Neural cell (in vitro differentiated cells): ENCODE measurements at regions not wholly inside any gene's neighbourhood (a gene's known extent, or its start where the extent isn't known, plus 50 kb on each side); places are given as distances from the start of the nearest gene placed in this dataset.
A peak's percentile ranks its signal among the peaks of the same experiment; 100 is the strongest.

Experiments used
- H2AFZ ChIP-seq: fragments of 200-600, 300-800 bp; sonication (generic), shearing (Covaris generic); 2 replicates; pipeline ENCODE4 v1.6.0; 2014; ENCODE audit warnings: low read depth, mild to moderate bottlenecking, antibody characterized with exemption, low read length, moderate library complexity
- H3F3A ChIP-seq: fragments of 200-600 bp; shearing (Covaris generic); 2 replicates; pipeline ENCODE4 v1.6.1; 2016; ENCODE audit warnings: mild to moderate bottlenecking, moderate library complexity, mixed read lengths, antibody characterized with exemption, low read length; ENCODE audit not compliant: insufficient read depth, poor library complexity, severe bottlenecking
- H3K27ac ChIP-seq: fragments of 200-600, 300-800 bp; sonication (generic), shearing (Covaris generic); 2 replicates; pipeline ENCODE4 v1.5.1; 2014; ENCODE audit warnings: mild to moderate bottlenecking, low read length, moderate library complexity
- H3K27me3 ChIP-seq: fragments of 300-800, 200-600 bp; sonication (generic), shearing (Covaris generic); 2 replicates; pipeline ENCODE4 v1.6.0; 2014; ENCODE audit warnings: mild to moderate bottlenecking, low read depth, low read length, moderate library complexity; ENCODE audit not compliant: insufficient read depth
- H3K36me3 ChIP-seq: fragments of 300-800, 200-600 bp; sonication (generic), shearing (Covaris generic); 2 replicates; pipeline ENCODE4 v1.5.1; 2014; ENCODE audit warnings: mild to moderate bottlenecking, antibody characterized with exemption, low read length, moderate library complexity; ENCODE audit not compliant: insufficient read depth
- H3K4me2 ChIP-seq: fragments of 300-800, 200-600 bp; sonication (generic), shearing (Covaris generic); 2 replicates; pipeline ENCODE4 v1.6.0; 2014; ENCODE audit warnings: mild to moderate bottlenecking, low read length
- H3K4me3 ChIP-seq: fragments of 300-800, 200-600 bp; sonication (generic), shearing (Covaris generic); 2 replicates; pipeline ENCODE4 v1.5.1; 2014; ENCODE audit warnings: mild to moderate bottlenecking, low read length, moderate library complexity
- H3K79me2 ChIP-seq: fragments of 200-600 bp; shearing (Covaris generic); replicated peaks from 2 replicates; pipeline ENCODE4 v1.6.0; 2014; ENCODE audit warnings: mild to moderate bottlenecking, low read length, moderate library complexity; ENCODE audit not compliant: insufficient read depth
- H3K9ac ChIP-seq: fragments of 300-800, 200-600 bp; sonication (generic), shearing (Covaris generic); 2 replicates; pipeline ENCODE4 v1.6.1; 2016; ENCODE audit warnings: mild to moderate bottlenecking, low read length, mixed read lengths
- H3K9me2 ChIP-seq: fragments of 200-600 bp; shearing (Covaris generic); 2 replicates; pipeline ENCODE4 v1.6.1; 2016; ENCODE audit warnings: mild to moderate bottlenecking, low read length, mixed read lengths; ENCODE audit not compliant: insufficient read depth
- H3K9me3 ChIP-seq: fragments of 200-600, 300-800 bp; sonication (generic), shearing (Covaris generic); 2 replicates; pipeline ENCODE4 v1.6.1; 2016; ENCODE audit warnings: mild to moderate bottlenecking, mixed run types, low read length, moderate library complexity, mixed read lengths
- H4K20me1 ChIP-seq: fragments of 200-600 bp; shearing (Covaris generic); 2 replicates; pipeline ENCODE4 v1.6.1; 2016; ENCODE audit warnings: mild to moderate bottlenecking, mixed run types; ENCODE audit not compliant: insufficient read depth
- EP300 ChIP-seq: fragments of 450-650 bp; conservative IDR thresholded peaks from 2 replicates; pipeline ENCODE4 v1.6.1; 2014; ENCODE audit warnings: antibody characterized with exemption, mild to moderate bottlenecking, moderate library complexity; ENCODE audit not compliant: poor library complexity, severe bottlenecking
- EZH2 ChIP-seq: fragments of 200-600, 300-800 bp; shearing (Covaris generic), sonication (generic); IDR thresholded peaks from 2 replicates; pipeline ENCODE4 v1.6.1; 2014; ENCODE audit warnings: antibody characterized with exemption, low read length, borderline replicate concordance, mild to moderate bottlenecking; ENCODE audit not compliant: insufficient read depth, poor library complexity, severe bottlenecking
- MXI1 ChIP-seq: fragments of 450-650 bp; conservative IDR thresholded peaks from 2 replicates; pipeline ENCODE4 v1.6.1; 2014; ENCODE audit warnings: antibody characterized with exemption, mild to moderate bottlenecking; ENCODE audit not compliant: poor library complexity, severe bottlenecking
- POLR2AphosphoS5 ChIP-seq: IDR thresholded peaks from 2 replicates; pipeline ENCODE4 v1.6.1; 2012
- RAD21 ChIP-seq: fragments of 450-650 bp; conservative IDR thresholded peaks from 2 replicates; pipeline ENCODE4 v1.6.1; 2014; ENCODE audit warnings: antibody characterized with exemption, mild to moderate bottlenecking, moderate library complexity
- SMC3 ChIP-seq: fragments of 450-650 bp; conservative IDR thresholded peaks from 2 replicates; pipeline ENCODE4 v1.6.1; 2014; ENCODE audit warnings: antibody characterized with exemption, mild to moderate bottlenecking, moderate library complexity; ENCODE audit not compliant: poor library complexity
- TAF1 ChIP-seq: IDR thresholded peaks from 2 replicates; pipeline ENCODE4 v1.6.1; 2012; ENCODE audit warnings: low read depth
- TF ChIP-seq, protein P1 (sequence below): IDR thresholded peaks from 2 replicates; pipeline ENCODE4 v1.6.1; 2012; ENCODE audit warnings: borderline replicate concordance
- TF ChIP-seq, protein P2 (sequence below): fragments of 450-650 bp; IDR thresholded peaks from 2 replicates; pipeline ENCODE4 v1.5.1; 2014; ENCODE audit warnings: antibody characterized with exemption, mild to moderate bottlenecking, moderate library complexity; ENCODE audit not compliant: poor library complexity, severe bottlenecking

DNA sequence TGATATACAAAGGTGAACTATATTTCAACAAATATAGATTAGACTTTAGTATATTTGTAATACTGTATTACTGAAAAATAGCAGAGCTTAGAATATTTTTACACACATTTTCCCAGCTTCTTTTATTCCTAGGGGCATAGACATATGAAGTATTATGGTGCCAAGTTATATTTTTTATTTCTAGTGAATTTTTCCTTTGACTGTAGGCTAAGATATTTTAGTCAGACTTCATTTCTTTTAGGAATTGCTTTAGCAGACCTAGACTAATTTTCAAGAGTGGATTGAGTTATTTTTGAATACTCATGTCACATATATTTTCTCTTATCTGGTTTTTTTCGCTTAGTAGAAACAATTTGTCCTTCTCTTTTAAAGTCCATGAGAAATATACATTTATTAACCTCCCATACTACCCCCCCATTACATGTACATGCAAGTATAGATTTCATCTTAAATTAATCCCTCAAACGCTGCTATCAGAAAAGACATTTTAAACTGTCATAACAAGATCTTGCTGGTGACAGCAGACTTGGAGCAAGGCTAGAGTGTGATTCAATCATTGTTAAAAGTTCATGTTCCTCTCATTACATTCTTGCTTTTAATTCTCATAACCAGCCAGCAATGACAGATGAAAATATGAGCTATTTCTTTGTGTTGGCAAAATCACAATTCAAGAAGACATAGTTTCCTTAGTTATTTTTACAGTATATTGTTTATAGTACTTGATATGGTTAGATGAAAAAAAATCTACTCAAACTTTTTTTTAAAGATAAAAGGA, 456.1 kb downstream of the AEBP2 start:
- no peaks in the 10 kb centered on the region for H3K79me2 ChIP-seq
- H3K9me2 ChIP-seq: no peaks in the 10 kb centered on the region
- no peak for TF ChIP-seq RAD21
- TF ChIP-seq, protein P1, sequence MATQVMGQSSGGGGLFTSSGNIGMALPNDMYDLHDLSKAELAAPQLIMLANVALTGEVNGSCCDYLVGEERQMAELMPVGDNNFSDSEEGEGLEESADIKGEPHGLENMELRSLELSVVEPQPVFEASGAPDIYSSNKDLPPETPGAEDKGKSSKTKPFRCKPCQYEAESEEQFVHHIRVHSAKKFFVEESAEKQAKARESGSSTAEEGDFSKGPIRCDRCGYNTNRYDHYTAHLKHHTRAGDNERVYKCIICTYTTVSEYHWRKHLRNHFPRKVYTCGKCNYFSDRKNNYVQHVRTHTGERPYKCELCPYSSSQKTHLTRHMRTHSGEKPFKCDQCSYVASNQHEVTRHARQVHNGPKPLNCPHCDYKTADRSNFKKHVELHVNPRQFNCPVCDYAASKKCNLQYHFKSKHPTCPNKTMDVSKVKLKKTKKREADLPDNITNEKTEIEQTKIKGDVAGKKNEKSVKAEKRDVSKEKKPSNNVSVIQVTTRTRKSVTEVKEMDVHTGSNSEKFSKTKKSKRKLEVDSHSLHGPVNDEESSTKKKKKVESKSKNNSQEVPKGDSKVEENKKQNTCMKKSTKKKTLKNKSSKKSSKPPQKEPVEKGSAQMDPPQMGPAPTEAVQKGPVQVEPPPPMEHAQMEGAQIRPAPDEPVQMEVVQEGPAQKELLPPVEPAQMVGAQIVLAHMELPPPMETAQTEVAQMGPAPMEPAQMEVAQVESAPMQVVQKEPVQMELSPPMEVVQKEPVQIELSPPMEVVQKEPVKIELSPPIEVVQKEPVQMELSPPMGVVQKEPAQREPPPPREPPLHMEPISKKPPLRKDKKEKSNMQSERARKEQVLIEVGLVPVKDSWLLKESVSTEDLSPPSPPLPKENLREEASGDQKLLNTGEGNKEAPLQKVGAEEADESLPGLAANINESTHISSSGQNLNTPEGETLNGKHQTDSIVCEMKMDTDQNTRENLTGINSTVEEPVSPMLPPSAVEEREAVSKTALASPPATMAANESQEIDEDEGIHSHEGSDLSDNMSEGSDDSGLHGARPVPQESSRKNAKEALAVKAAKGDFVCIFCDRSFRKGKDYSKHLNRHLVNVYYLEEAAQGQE: no peak
- TF ChIP-seq, protein P2, sequence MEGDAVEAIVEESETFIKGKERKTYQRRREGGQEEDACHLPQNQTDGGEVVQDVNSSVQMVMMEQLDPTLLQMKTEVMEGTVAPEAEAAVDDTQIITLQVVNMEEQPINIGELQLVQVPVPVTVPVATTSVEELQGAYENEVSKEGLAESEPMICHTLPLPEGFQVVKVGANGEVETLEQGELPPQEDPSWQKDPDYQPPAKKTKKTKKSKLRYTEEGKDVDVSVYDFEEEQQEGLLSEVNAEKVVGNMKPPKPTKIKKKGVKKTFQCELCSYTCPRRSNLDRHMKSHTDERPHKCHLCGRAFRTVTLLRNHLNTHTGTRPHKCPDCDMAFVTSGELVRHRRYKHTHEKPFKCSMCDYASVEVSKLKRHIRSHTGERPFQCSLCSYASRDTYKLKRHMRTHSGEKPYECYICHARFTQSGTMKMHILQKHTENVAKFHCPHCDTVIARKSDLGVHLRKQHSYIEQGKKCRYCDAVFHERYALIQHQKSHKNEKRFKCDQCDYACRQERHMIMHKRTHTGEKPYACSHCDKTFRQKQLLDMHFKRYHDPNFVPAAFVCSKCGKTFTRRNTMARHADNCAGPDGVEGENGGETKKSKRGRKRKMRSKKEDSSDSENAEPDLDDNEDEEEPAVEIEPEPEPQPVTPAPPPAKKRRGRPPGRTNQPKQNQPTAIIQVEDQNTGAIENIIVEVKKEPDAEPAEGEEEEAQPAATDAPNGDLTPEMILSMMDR: no peak
- no peak for TF ChIP-seq EZH2
- no peak for TF ChIP-seq TAF1
- no peak for TF ChIP-seq MXI1
- TF ChIP-seq SMC3: no peak
- peak; percentile 77 for TF ChIP-seq EP300
- peak; percentile 65 for TF ChIP-seq POLR2AphosphoS5
- no peaks in the 10 kb centered on the region for H3K36me3 ChIP-seq
- H3F3A ChIP-seq: no peaks in the 10 kb centered on the region
- H3K27me3 ChIP-seq: no peaks in the 10 kb centered on the region
- H3K4me3 ChIP-seq: no peak overlapping the region
- no peak overlapping the region for H3K9ac ChIP-seq
- H3K4me2 ChIP-seq: peak overlapping the region; percentile 16
- H2AFZ ChIP-seq: no peak overlapping the region
- no peaks in the 10 kb centered on the region for H4K20me1 ChIP-seq
- H3K27ac ChIP-seq: no peak overlapping the region
- H3K9me3 ChIP-seq: peaks cover 3% of the 10 kb centered on the region

DNA sequence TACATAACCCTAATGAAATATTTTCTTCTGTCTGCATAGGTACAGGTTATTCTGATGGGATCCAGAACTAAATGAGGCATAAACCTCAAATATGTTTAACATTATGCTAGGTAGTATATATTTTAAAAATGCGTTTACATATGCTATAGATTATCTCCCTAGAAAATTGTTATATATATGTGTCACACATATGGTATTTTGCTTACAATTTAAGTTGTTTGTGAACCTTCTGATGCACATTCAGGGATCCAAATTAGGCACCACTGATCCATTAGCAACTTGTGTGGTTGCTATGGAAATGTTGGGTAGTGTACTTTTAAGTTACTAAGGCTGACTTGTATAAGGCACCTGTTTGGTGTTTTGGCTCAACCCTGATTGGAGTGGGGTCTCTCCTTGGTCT, 456.7 kb downstream of the AEBP2 start:
- no peaks in the 10 kb centered on the region for H4K20me1 ChIP-seq
- no peaks in the 10 kb centered on the region for H3F3A ChIP-seq
- no peak for TF ChIP-seq EZH2
- TF ChIP-seq EP300: no peak
- TF ChIP-seq SMC3: no peak
- no peak for TF ChIP-seq MXI1
- no peak for TF ChIP-seq RAD21
- no peak for TF ChIP-seq POLR2AphosphoS5
- TF ChIP-seq, protein P2: no peak
- TF ChIP-seq, protein P1: no peak
- no peak for TF ChIP-seq TAF1
- H3K36me3 ChIP-seq: no peaks in the 10 kb centered on the region
- no peak overlapping the region for H3K4me2 ChIP-seq
- no peak overlapping the region for H2AFZ ChIP-seq
- H3K9ac ChIP-seq: no peak overlapping the region
- H3K27me3 ChIP-seq: no peaks in the 10 kb centered on the region
- peaks cover 3% of the 10 kb centered on the region for H3K9me3 ChIP-seq
- no peak overlapping the region for H3K27ac ChIP-seq
- H3K79me2 ChIP-seq: no peaks in the 10 kb centered on the region
- H3K9me2 ChIP-seq: no peaks in the 10 kb centered on the region
- H3K4me3 ChIP-seq: no peak overlapping the region
